Right lobe of liver (tissue), 6 donors: ENCODE measurements at regions not wholly inside any gene's neighbourhood (a gene's known extent, or its start where the extent isn't known, plus 50 kb on each side); places are given as distances from the start of the nearest gene placed in this dataset.

ENCODE experiments used
- ATAC-seq, 4 donors: fragments of 200-7000 bp; cut with Tn5 transposase; one replicate each; pipeline ENCODE4 v1.9.1; 2020; ENCODE audit warnings: mild to moderate bottlenecking in 4 of 4, moderate library complexity in 4 of 4
- DNase-seq, 3 donors: peaks; one replicate each; pipeline ENCODE4 v3.0.0-alpha.2; 2020
- H3K27ac ChIP-seq, 3 donors: fragments of 200-600 bp; one replicate each; pipeline ENCODE4 v1.8.0; 2022
- H3K27me3 ChIP-seq, 2 donors: fragments of 200-600 bp; one replicate each; pipeline ENCODE4 v1.8.0; 2022
- H3K36me3 ChIP-seq, 4 donors: fragments of 200-600 bp; sonication (generic) in 1 of 4; one replicate each; pipeline versions ENCODE4 v1.5.1 to v1.8.0; 2017 to 2022; ENCODE audit warnings: control low read depth in 1 of 4
- H3K4me1 ChIP-seq, 4 donors: fragments of 200-600 bp; sonication (generic) in 1 of 4; one replicate each; pipeline versions ENCODE4 v1.5.1 to v1.8.0; 2017 to 2022; ENCODE audit warnings: control low read depth in 1 of 4
- H3K4me3 ChIP-seq, 3 donors: fragments of 200-600 bp; one replicate each; pipeline ENCODE4 v1.8.0; 2022
- H3K9me3 ChIP-seq, 4 donors: fragments of 200-600 bp; sonication (generic) in 1 of 4; one replicate each; pipeline versions ENCODE4 v1.5.1 to v1.8.0; 2017 to 2022; ENCODE audit warnings: control low read depth in 1 of 4
- POLR2A ChIP-seq: fragments of 450-650 bp; IDR thresholded peaks from one replicate; pipeline ENCODE4 v1.6.1; 2017; ENCODE audit warnings: antibody characterized with exemption, mild to moderate bottlenecking
- WGBS: methylation state at CpG from one replicate; pipeline ENCODE4 v1.1.6; 2018; ENCODE audit warnings: low coverage, low lambda C conversion rate; ENCODE audit not compliant: insufficient coverage; ENCODE audit errors: missing lambda C conversion rate; 5-methylcytosine and 5-hydroxymethylcytosine counted together
- intact Hi-C, 2 donors: fragments of 100-400 bp; cut with DNase I; formaldehyde crosslinking; loops; one replicate each; pipeline versions ENCODE4 v1.11.2 to v1.14.1; 2022
- TF ChIP-seq, protein P1 (sequence below), 4 donors: fragments of 200-600 bp in 3 of 4; fragments of 450-650 bp in 1 of 4; IDR thresholded peaks; one replicate each; pipeline versions ENCODE4 v1.5.1 to v1.8.0; 2016 to 2022; ENCODE audit warnings: antibody characterized with exemption in 4 of 4, mild to moderate bottlenecking in 2 of 4
- donor health status: DM: no; HTN: yes; CAD: no.
- donor health status: DM: no; HTN: no; CAD: no.
- donor health status: DM: no; HTN: no; CAD: no.
- donor health status: DM: no; HTN: yes; CAD: no.
- donor health status: DM: no; HTN: yes; CAD: no.

DNA sequence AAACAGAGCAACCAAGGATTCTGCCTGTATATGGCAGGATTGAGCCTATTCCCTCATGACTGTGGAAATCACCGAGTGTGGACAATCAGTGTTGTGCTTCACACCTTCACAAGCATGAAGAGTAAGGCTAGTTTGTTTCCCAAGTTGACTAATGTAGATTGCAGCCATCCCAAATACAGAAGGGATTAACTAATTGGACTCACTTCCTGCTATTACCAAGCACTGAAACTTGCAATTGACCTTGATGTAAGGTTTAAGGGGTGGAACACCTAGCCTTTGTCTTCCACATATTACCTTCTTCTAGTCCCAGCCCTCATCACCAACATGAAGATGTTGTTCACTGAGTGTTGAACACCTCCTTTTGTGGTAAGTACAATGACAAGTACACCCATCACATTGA is 120.9 kb upstream of the RND3 start:
- H3K4me1 ChIP-seq: peaks cover 0 to 7% (median 1%) of the 10 kb centered on the region in 4 donors
- H3K27me3 ChIP-seq: no peaks in the 10 kb centered on the region
- intact Hi-C loops: no loop called here
- H3K27ac ChIP-seq: no peak overlapping the region
- no peaks in the 10 kb centered on the region for H3K36me3 ChIP-seq
- no peaks in the 10 kb centered on the region for H3K9me3 ChIP-seq
- DNase-seq (no peak), ATAC-seq (no peak)
- H3K4me3 ChIP-seq: no peak overlapping the region
- TF ChIP-seq POLR2A: no peak
- TF ChIP-seq, protein P1, sequence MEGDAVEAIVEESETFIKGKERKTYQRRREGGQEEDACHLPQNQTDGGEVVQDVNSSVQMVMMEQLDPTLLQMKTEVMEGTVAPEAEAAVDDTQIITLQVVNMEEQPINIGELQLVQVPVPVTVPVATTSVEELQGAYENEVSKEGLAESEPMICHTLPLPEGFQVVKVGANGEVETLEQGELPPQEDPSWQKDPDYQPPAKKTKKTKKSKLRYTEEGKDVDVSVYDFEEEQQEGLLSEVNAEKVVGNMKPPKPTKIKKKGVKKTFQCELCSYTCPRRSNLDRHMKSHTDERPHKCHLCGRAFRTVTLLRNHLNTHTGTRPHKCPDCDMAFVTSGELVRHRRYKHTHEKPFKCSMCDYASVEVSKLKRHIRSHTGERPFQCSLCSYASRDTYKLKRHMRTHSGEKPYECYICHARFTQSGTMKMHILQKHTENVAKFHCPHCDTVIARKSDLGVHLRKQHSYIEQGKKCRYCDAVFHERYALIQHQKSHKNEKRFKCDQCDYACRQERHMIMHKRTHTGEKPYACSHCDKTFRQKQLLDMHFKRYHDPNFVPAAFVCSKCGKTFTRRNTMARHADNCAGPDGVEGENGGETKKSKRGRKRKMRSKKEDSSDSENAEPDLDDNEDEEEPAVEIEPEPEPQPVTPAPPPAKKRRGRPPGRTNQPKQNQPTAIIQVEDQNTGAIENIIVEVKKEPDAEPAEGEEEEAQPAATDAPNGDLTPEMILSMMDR (IDR thresholded peaks at IDR 0.05): no peak
- 100% methylated on average over 1 of the region's 1 CpG for WGBS

DNA sequence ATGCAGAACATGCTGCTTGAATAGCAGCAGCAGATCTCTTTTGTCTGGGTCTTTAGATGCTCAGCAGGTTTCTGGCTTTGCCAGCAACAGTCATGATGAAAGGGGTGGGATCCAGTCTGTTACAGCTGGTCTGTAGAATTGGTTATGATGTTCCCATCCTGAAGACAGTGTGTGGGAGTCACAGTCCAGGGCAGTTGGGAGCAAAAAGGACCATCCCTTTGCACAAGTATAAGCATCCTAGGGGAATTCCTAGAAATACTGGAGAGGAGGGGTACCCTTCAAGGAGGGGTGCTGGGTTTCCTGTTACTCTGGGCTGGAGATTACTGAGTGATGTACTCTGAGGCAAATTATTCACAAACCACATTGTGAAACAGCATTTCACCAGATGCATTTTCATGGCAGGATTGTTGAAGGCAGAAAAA is 119.9 kb upstream of the RND3 start:
- intact Hi-C loops: no loop called here
- TF ChIP-seq POLR2A: no peak
- Histone ChIP-seq H3K4me3 (no peak overlapping the region), H3K27me3 (no peaks in the 10 kb centered on the region), H3K36me3 (no peaks in the 10 kb centered on the region), H3K27ac (no peak overlapping the region), H3K9me3 (no peaks in the 10 kb centered on the region), H3K4me1 (no peaks in the 10 kb centered on the region)
- DNase-seq: no peak
- ATAC-seq: no peak

DNA sequence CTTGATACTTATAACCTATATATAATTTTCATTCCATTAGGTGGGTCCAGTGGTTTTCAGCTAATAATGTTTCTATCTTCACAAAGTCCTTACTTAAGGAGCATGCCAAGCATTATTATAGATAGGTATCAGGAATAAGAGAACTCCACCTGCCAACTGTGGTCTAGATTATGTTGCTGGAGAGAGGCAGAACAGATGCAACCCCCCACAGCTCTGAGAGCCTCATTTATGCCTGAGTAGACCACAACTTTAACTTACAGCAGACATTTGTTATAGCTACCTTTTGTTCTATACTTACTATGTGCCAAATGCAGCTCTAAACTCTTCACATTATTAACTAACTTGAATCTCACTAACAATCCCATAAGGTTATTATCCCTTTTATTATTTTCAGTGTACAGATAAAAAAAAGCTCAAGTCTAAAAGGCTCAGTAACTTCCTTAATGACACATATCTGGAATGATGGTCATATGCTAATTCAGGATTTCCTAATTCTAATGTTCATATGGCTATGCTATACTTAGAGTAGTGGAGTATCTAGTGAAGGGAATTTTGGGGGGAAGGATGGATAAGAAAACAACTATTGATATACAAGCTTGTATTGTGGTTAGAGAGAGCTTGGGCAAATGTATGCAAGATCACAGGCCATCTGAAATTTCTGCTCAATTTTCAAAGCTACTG is 119.1 kb upstream of the RND3 start:
- H3K27ac ChIP-seq: no peak overlapping the region
- TF ChIP-seq, protein P1 (IDR thresholded peaks at IDR 0.05): no peak
- no peak for TF ChIP-seq POLR2A
- ATAC-seq (no peak), DNase-seq (no peak)
- H3K9me3 ChIP-seq: no peaks in the 10 kb centered on the region
- intact Hi-C loops: no loop called here
- peaks cover 0 to 2% (median 0%) of the 10 kb centered on the region in 4 donors for H3K4me1 ChIP-seq
- no peaks in the 10 kb centered on the region for H3K36me3 ChIP-seq
- no peaks in the 10 kb centered on the region for H3K27me3 ChIP-seq
- H3K4me3 ChIP-seq: no peak overlapping the region

DNA sequence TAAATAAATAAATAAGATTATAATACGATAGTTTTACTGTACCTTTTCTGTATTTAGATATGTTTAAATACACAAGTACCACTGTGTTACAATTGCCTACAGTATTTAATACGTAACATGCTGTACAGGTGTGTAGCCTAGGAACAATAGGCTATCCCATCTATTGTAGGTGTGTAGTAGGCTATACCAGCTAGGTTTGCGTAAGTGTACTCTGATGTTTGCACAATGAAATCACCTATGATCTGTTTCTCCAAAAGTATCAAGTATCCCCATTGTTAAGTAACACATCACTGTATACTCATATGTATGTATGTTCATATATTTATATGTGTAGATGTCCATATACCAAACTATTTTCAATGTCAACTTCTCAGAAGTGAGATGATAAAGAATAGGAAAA is 118.2 kb upstream of the RND3 start:
- no peaks in the 10 kb centered on the region for H3K36me3 ChIP-seq
- H3K4me1 ChIP-seq: peaks cover 0 to 10% (median 0%) of the 10 kb centered on the region in 4 donors
- H3K27me3 ChIP-seq: no peaks in the 10 kb centered on the region
- H3K27ac ChIP-seq: no peak overlapping the region
- H3K9me3 ChIP-seq: no peaks in the 10 kb centered on the region
- WGBS: 88% methylated on average over 3 of the region's 3 CpGs
- no peak for ATAC-seq
- TF ChIP-seq, protein P1 (IDR thresholded peaks at IDR 0.05): no peak
- no peak for TF ChIP-seq POLR2A
- DNase-seq: no peak
- H3K4me3 ChIP-seq: no peak overlapping the region
- intact Hi-C loops: no loop called here

DNA sequence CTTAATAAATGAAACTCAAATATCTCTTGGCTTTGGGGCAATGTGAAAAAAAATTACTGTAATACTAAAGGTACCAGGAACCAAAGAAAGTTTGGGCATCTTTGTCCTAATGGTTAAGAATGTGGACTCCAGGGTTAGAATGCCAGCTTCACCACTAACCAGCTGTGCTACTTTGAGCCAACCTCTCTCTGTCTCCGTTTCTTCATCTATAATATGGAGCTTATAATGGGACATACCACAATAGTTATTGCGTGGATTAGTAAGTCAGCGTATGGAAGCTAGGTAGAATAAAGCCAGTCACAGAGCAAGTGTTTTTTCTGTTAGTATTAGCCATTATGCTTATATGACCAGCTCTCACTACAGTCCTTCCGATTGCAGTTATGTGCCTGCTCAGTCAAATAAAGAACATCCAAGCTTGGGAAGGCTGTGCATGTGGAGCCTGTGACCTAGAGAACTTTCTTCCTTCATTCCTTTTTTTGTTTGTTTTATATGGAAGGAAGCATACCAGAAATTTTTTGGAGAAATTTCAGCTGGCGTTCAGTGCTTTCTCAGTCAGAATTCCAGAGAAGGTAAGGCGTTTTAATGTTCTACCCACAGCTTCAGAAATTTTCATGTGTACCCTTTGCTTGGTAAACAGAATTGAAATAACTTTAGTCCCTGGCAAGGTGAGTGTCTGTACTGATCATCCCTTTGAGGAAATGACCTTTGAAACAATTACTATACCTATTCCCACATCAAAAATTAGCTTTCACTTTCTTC is 114.0 kb upstream of the RND3 start:
- peaks cover 0 to 23% (median 4%) of the 10 kb centered on the region in 4 donors for H3K4me1 ChIP-seq
- no peak for TF ChIP-seq POLR2A
- TF ChIP-seq, protein P1 (IDR thresholded peaks at IDR 0.05): no peak
- WGBS: 23% methylated on average over 6 of the region's 6 CpGs
- H3K27ac ChIP-seq: peak overlapping the region; percentile 2 to 72 (median 17)
- H3K36me3 ChIP-seq: no peaks in the 10 kb centered on the region
- H3K4me3 ChIP-seq: peak overlapping the region in 2 of 3 donors; percentile 41 to 46
- peak; percentile 68 to 88 (median 80) for ATAC-seq
- intact Hi-C loops: no loop called here
- H3K9me3 ChIP-seq: no peaks in the 10 kb centered on the region
- DNase-seq: no peak
- H3K27me3 ChIP-seq: no peaks in the 10 kb centered on the region
